PC-9 (cell line): ENCODE measurements at regions not wholly inside any gene's neighbourhood (a gene's known extent, or its start where the extent isn't known, plus 50 kb on each side); places are given as distances from the start of the nearest gene placed in this dataset.

Source experiments
- BruUV-seq: library from RNA; stranded (reverse); fragments of 400-500 nt; replicated peaks from 2 replicates; lab custom pipeline; 2021; lab: Mats Ljungman, UMichigan
- CTCF ChIA-PET: fragments of 300-600 bp; sonication (Branson Sonifier 250); formaldehyde crosslinking; loops from one replicate; lab custom pipeline; 2022; ENCODE audit warnings: antibody characterized with exemption; lab: Charles Lee
- POLR2A ChIA-PET: fragments of 300-600 bp; sonication (Branson Sonifier 250); formaldehyde crosslinking; loops from one replicate; lab custom pipeline; 2022; ENCODE audit warnings: antibody characterized with exemption; ENCODE audit not compliant: unreplicated experiment; lab: Charles Lee
- DNase-seq, 2 experiments: peaks; one replicate each; pipeline versions ENCODE4 v3.0.0 to v3.0.0-alpha.2; 2015 to 2022; ENCODE audit warnings: mixed read lengths in 1 of 2
- H2AFZ ChIP-seq: fragments of 200-600 bp; sonication (generic); 2 replicates; pipeline ENCODE4 v1.8.1; 2017; ENCODE audit warnings: antibody characterized with exemption
- H3F3A ChIP-seq: fragments of 200-600 bp; sonication (generic); 2 replicates; pipeline ENCODE4 v1.8.1; 2017; ENCODE audit warnings: antibody characterized with exemption, mild to moderate bottlenecking, low read depth; ENCODE audit not compliant: insufficient read depth
- H3K27ac ChIP-seq: fragments of 200-600 bp; sonication (generic); 2 replicates; pipeline ENCODE4 v1.6.1; 2016; ENCODE audit warnings: mixed run types
- H3K27me3 ChIP-seq: fragments of 200-600 bp; sonication (generic); 2 replicates; pipeline ENCODE4 v1.6.1; 2016; ENCODE audit warnings: low read depth, mixed run types; ENCODE audit not compliant: insufficient read depth
- H3K36me3 ChIP-seq: fragments of 200-600 bp; sonication (generic); 2 replicates; pipeline ENCODE4 v1.6.1; 2016; ENCODE audit warnings: low read depth, mixed run types
- H3K4me1 ChIP-seq: fragments of 200-600 bp; sonication (generic); replicated peaks from 2 replicates; pipeline ENCODE4 v1.6.1; 2016; ENCODE audit warnings: mixed run types; ENCODE audit not compliant: insufficient read depth
- H3K4me2 ChIP-seq: fragments of 200-600 bp; sonication (generic); 2 replicates; pipeline ENCODE4 v1.6.1; 2017; ENCODE audit warnings: mixed run types
- H3K4me3 ChIP-seq: fragments of 200-600 bp; sonication (generic); 2 replicates; pipeline ENCODE4 v1.6.1; 2016; ENCODE audit warnings: mixed run types
- H3K79me2 ChIP-seq: fragments of 200-600 bp; sonication (generic); 2 replicates; pipeline ENCODE4 v1.6.1; 2017; ENCODE audit warnings: low read depth, mixed run types
- H3K9me2 ChIP-seq: fragments of 200-600 bp; sonication (generic); 2 replicates; pipeline ENCODE4 v1.8.1; 2017; ENCODE audit warnings: mild to moderate bottlenecking; ENCODE audit not compliant: insufficient read depth
- H3K9me3 ChIP-seq: fragments of 200-600 bp; sonication (generic); 2 replicates; pipeline ENCODE4 v1.8.1; 2016; ENCODE audit warnings: low read depth; ENCODE audit not compliant: insufficient read depth
- H4K20me1 ChIP-seq: fragments of 200-600 bp; sonication (generic); 2 replicates; pipeline ENCODE4 v1.8.1; 2017; ENCODE audit not compliant: insufficient read depth
- CTCF ChIP-seq: fragments of 200-600 bp; sonication (generic); conservative IDR thresholded peaks from 2 replicates; pipeline ENCODE4 v1.6.1; 2017; ENCODE audit warnings: mixed run types, antibody characterized with exemption, mild to moderate bottlenecking, moderate library complexity
- EZH2 ChIP-seq: fragments of 200-600 bp; sonication (generic); IDR thresholded peaks from 2 replicates; pipeline ENCODE4 v1.8.0; 2017; ENCODE audit warnings: antibody characterized with exemption, low read depth
- intact Hi-C: fragments of 100-400 bp; cut with micrococcal nuclease; formaldehyde crosslinking; loops from one replicate; pipeline ENCODE4 v1.10.0; 2022; ENCODE audit not compliant: unreplicated experiment

- Histone ChIP-seq H3K9me3 (no peaks in the 10 kb centered on the region), H3F3A (no peaks in the 10 kb centered on the region), H3K36me3 (no peaks in the 10 kb centered on the region), H3K4me3 (no peak overlapping the region), H3K9me2 (no peaks in the 10 kb centered on the region), H3K4me1 (no peaks in the 10 kb centered on the region), H2AFZ (no peak overlapping the region), H3K4me2 (no peak overlapping the region), H3K79me2 (no peaks in the 10 kb centered on the region), H4K20me1 (no peaks in the 10 kb centered on the region), H3K27ac (no peak overlapping the region), H3K27me3 (no peaks in the 10 kb centered on the region)
- no TSS peak for BruUV-seq
- POLR2A ChIA-PET: no interaction called here
- no peak for DNase-seq
- TF ChIP-seq EZH2: no peak
- no peak for TF ChIP-seq CTCF
- intact Hi-C loops: no loop called here
- CTCF ChIA-PET: no interaction called here
Measured at GRCh38 chr14:81989211-81989610, 455.6 kb upstream of the SEL1L start.

GRCh38 chr14:81990312-81990761, 456.7 kb upstream of the SEL1L start:
- intact Hi-C loops: no loop called here
- Histone ChIP-seq H3K4me3 (no peak overlapping the region), H3K4me2 (no peak overlapping the region), H4K20me1 (no peaks in the 10 kb centered on the region), H3K27ac (no peak overlapping the region), H3K79me2 (no peaks in the 10 kb centered on the region), H3K36me3 (no peaks in the 10 kb centered on the region), H3F3A (no peaks in the 10 kb centered on the region), H3K9me3 (no peaks in the 10 kb centered on the region), H3K9me2 (no peaks in the 10 kb centered on the region), H3K4me1 (no peaks in the 10 kb centered on the region), H3K27me3 (no peaks in the 10 kb centered on the region), H2AFZ (no peak overlapping the region)
- TF ChIP-seq EZH2 (no peak), CTCF (peak; percentile 78)
- BruUV-seq: no TSS peak
- DNase-seq: peak in 1 of 2 experiments; percentile 0
- CTCF ChIA-PET: no interaction called here
- POLR2A ChIA-PET: no interaction called here

- CTCF ChIA-PET: no interaction called here
- Histone ChIP-seq H4K20me1 (no peaks in the 10 kb centered on the region), H3K9me2 (no peaks in the 10 kb centered on the region), H3K36me3 (no peaks in the 10 kb centered on the region), H3K27ac (no peak overlapping the region), H3K4me2 (no peak overlapping the region), H3K79me2 (no peaks in the 10 kb centered on the region), H2AFZ (no peak overlapping the region), H3K4me3 (no peak overlapping the region), H3K9me3 (no peaks in the 10 kb centered on the region), H3F3A (no peaks in the 10 kb centered on the region), H3K27me3 (no peaks in the 10 kb centered on the region), H3K4me1 (no peaks in the 10 kb centered on the region)
- intact Hi-C loops: no loop called here
- no TSS peak for BruUV-seq
- POLR2A ChIA-PET: no interaction called here
- DNase-seq: no peak
- TF ChIP-seq CTCF (no peak), EZH2 (no peak)
Measured at GRCh38 chr14:81991998-81992397, 458.3 kb upstream of the SEL1L start.
